GM12878 (cell line): ENCODE measurements at regions not wholly inside any gene's neighbourhood (a gene's known extent, or its start where the extent isn't known, plus 50 kb on each side); places are given as distances from the start of the nearest gene placed in this dataset.

ENCODE experiments used
- ATF7 ChIP-seq: fragments of 450-650 bp; IDR thresholded peaks from 2 replicates; pipeline ENCODE4 v1.6.1; 2016; ENCODE audit warnings: low read depth, mild to moderate bottlenecking
- CTCF ChIP-seq, 3 experiments: IDR thresholded peaks in 2 of 3; conservative IDR thresholded peaks in 1 of 3; 2 replicates each; pipeline ENCODE4 v1.5.1; 2011; ENCODE audit warnings: low read depth in 3 of 3, low read length in 3 of 3, mild to moderate bottlenecking in 3 of 3, control low read depth in 2 of 3, moderate library complexity in 2 of 3, inconsistent platforms in 1 of 3, mixed read lengths in 1 of 3; ENCODE audit not compliant: control insufficient read depth in 2 of 3, insufficient read depth in 1 of 3; ENCODE audit errors: extremely low read depth in 1 of 3
- EP300 ChIP-seq, 2 experiments: fragments of 150-350 bp in 1 of 2; IDR thresholded peaks; 2 replicates each; pipeline ENCODE4 v1.6.1; 2011 to 2012; ENCODE audit warnings: low read depth in 2 of 2, low read length in 2 of 2, borderline replicate concordance in 1 of 2, improper control_type of control experiment in 1 of 2, inconsistent platforms in 1 of 2; ENCODE audit not compliant: control insufficient read depth in 1 of 2
- FOXK2 ChIP-seq: fragments of 450-650 bp; IDR thresholded peaks from 2 replicates; pipeline ENCODE4 v1.6.1; 2017; ENCODE audit warnings: mild to moderate bottlenecking, moderate library complexity
- POLR2AphosphoS5 ChIP-seq: IDR thresholded peaks from 2 replicates; pipeline ENCODE4 v1.6.1; 2011; ENCODE audit warnings: mild to moderate bottlenecking, low read length, inconsistent platforms
- SPI1 ChIP-seq: IDR thresholded peaks from 2 replicates; pipeline ENCODE4 v1.6.1; 2011; ENCODE audit warnings: low read depth, mild to moderate bottlenecking, low read length, moderate library complexity, borderline replicate concordance; ENCODE audit not compliant: insufficient read depth
- TBL1XR1 ChIP-seq: IDR thresholded peaks from 2 replicates; pipeline ENCODE4 v1.6.1; 2012; ENCODE audit warnings: low read depth, low read length, improper control_type of control experiment

- no peak for TF ChIP-seq SPI1
- no peak for TF ChIP-seq EP300 (IDR thresholded peaks at IDR 0.05; ENCODE audit: borderline replicate concordance in 1 of 2, control insufficient read depth in 1 of 2, low read depth in 2 of 2, low read length in 2 of 2)
- 0 out of 6 replicates have a peak, but pooled peaks of 1 of the 3 experiments have one; percentile 11 for TF ChIP-seq CTCF (IDR thresholded peaks at IDR 0.05 in 2 of 3, conservative IDR thresholded peaks at IDR 0.05 in 1 of 3; ENCODE audit: control insufficient read depth in 2 of 3, extremely low read depth in 1 of 3, insufficient read depth in 1 of 3, low read depth in 3 of 3, low read length in 3 of 3)
- TF ChIP-seq TBL1XR1 = no peak
- no peak for TF ChIP-seq POLR2AphosphoS5
- TF ChIP-seq FOXK2 = no peak
- TF ChIP-seq ATF7 = no peak
Measured at GRCh38 chr4:23337292-23337691, 552.6 kb downstream of the PPARGC1A start.
